ENCODE measurements at regions not wholly inside any gene's neighbourhood (a gene's known extent, or its start where the extent isn't known, plus 50 kb on each side); places are given as distances from the start of the nearest gene placed in this dataset.
A peak's percentile ranks its signal among the peaks of the same experiment; 100 is the strongest.

DNA sequence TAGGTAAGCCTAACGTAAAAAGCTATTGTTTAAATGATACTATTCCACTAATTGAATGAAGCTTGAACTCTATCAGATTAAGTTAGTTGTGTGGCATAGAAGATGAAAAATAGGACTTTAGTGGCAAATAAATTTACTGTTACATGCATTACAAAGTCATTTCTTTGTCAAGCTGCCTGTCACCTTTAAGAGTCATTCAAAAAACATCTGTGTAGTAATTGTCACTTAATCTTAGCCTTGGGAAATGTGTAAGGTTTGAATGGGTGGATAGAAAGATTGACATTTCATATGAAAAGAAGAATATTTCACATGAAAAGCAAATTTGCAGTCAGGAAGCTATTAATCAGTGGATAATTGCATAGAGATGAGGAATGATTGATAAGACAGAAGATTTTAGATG lies 473.5 kb downstream of the DNAH5 start:
- Histone ChIP-seq H3K27ac (no peak overlapping the region), H3K27me3 (no peaks in the 10 kb centered on the region), H3K36me3 (no peaks in the 10 kb centered on the region), H3K9me3 (replicated peaks in 1 of 11) (peaks cover 0 to 33% (median 10%) of the 10 kb centered on the region in 11 experiments; a peak in 13 of 22 replicates), H4K20me1 (no peaks in the 10 kb centered on the region), H3K4me2 (no peak overlapping the region), H3K9ac (no peak overlapping the region), H3K4me3 (no peak overlapping the region), H3K4me1 (peaks cover 0 to 12% (median 6%) of the 10 kb centered on the region in 10 experiments; a peak in 11 of 20 replicates)
- no peak for TF ChIP-seq Cebpa-rat (IDR thresholded peaks at IDR 0.05)

DNA sequence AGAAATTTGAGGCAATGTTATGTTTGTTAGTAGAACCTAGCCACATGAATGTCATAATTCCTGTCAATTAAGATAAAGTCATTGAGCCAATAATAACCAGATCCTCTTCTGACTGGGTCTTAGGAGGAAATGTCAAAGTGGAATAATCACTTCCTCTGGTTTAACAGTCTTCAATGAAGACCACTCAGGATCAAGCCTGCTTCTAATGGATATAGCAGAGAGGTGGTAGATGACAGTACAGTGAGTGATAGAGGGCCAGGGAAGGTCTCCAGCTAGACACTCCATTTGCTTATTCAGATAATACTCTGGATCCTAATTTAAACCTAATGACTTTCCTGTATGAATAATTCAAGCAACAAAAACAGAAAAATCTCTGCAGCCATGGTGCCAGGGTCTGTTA lies 474.2 kb downstream of the DNAH5 start:
- Histone ChIP-seq H3K4me2 (peak overlapping the region in 8 of 11 experiments; percentile 9 to 30 (median 18); a peak in 6 of 22 replicates), H3K4me3 (no peak overlapping the region), H4K20me1 (no peaks in the 10 kb centered on the region), H3K4me1 (peaks cover 0 to 10% (median 5%) of the 10 kb centered on the region in 10 experiments; a peak in 8 of 20 replicates), H3K27ac (no peak overlapping the region), H3K9ac (no peak overlapping the region), H3K9me3 (replicated peaks in 1 of 11) (peaks cover 0 to 26% (median 8%) of the 10 kb centered on the region in 11 experiments; a peak in 13 of 22 replicates), H3K27me3 (no peaks in the 10 kb centered on the region), H3K36me3 (no peaks in the 10 kb centered on the region)
- no peak for TF ChIP-seq Cebpa-rat (IDR thresholded peaks at IDR 0.05)

DNA sequence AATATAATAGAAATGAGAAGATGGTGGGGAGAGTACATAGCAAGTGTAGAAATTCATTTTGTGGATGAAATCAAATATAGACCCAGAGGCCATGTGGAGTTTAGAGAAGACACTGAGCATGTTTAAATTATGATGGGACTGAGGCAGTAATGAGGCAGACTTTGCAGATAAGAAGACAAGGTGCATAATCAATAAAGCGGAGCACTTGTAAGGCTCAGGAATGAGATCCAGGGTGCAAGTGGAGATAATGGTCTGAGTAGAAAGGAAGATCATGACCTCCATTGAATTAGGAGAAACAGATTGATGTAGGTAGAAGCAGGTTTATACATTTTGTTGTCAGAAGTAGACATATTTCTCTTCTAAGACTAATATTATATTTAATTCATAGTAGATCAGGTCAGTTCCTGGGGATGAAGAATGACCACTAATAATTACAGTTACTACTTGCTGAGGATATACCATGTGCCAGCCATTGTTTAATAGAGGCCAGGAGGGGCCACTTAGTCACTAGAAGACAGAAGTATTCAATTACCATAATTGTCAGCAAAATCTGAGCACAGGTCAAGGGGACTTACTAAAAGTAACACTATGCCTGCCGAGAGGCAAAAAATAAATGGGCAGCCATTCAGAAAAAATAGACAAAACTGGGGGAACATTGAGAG lies 479.8 kb downstream of the DNAH5 start:
- no peak for TF ChIP-seq Cebpa-rat (IDR thresholded peaks at IDR 0.05)
- H3K4me2 ChIP-seq = no peak overlapping the region
- no peaks in the 10 kb centered on the region for H4K20me1 ChIP-seq
- H3K9me3 ChIP-seq (replicated peaks in 1 of 11) = peaks cover 0 to 13% (median 0%) of the 10 kb centered on the region in 11 experiments; a peak in 5 of 22 replicates
- peaks cover 0 to 2% (median 0%) of the 10 kb centered on the region in 10 experiments; a peak in 2 of 20 replicates for H3K4me1 ChIP-seq
- no peak overlapping the region for H3K9ac ChIP-seq
- H3K27me3 ChIP-seq = no peaks in the 10 kb centered on the region
- H3K4me3 ChIP-seq = no peak overlapping the region
- H3K36me3 ChIP-seq = no peaks in the 10 kb centered on the region
- H3K27ac ChIP-seq = no peak overlapping the region

DNA sequence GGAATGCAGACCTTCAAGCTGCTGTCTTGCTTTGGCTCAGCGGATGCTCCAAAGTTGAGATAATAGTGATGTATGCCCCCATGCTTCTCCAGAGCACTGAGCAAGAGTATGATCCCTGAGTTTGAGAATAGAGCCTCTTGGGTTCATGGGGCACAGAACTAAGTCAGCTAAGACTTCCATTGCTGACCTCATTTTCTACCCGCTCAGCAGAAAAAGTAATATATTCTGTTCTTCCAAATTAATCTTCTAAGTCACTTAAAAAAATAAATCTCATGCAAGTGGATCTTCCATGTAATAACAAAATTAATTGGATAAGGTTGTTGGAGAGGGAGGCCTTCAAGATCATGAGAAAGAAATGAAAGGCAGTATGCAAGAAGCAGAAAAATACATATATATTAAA lies 483.9 kb downstream of the DNAH5 start:
- no peaks in the 10 kb centered on the region for H4K20me1 ChIP-seq
- H3K27ac ChIP-seq = no peak overlapping the region
- no peaks in the 10 kb centered on the region for H3K36me3 ChIP-seq
- H3K27me3 ChIP-seq = no peaks in the 10 kb centered on the region
- H3K4me1 ChIP-seq = no peaks in the 10 kb centered on the region
- no peaks in the 10 kb centered on the region for H3K9me3 ChIP-seq (replicated peaks in 1 of 11)
- H3K4me2 ChIP-seq = no peak overlapping the region
- TF ChIP-seq Cebpa-rat (IDR thresholded peaks at IDR 0.05) = no peak
- no peak overlapping the region for H3K9ac ChIP-seq
- no peak overlapping the region for H3K4me3 ChIP-seq

DNA sequence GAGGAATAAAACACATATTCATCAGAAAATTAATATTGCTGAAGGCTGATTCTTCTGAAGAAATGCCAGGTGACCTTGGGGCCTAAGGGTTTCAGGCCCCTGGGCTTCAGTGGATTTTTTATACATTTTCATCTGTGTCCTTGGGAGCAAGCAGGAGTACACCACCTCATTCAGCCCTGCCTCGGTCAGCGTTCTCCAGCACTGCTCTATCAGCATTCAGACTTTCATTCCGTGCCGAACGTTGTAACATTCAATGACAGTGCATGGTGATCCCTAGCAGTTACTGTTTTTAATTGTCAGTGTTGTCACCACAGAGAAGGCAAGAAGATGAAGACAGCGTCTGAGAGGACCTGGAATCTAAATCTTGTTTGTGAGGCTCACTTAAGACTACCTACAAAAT lies 490.4 kb downstream of the DNAH5 start:
- H3K9me3 ChIP-seq (replicated peaks in 1 of 11) = no peaks in the 10 kb centered on the region
- no peaks in the 10 kb centered on the region for H4K20me1 ChIP-seq
- no peak overlapping the region for H3K4me3 ChIP-seq
- no peak overlapping the region for H3K9ac ChIP-seq
- H3K27ac ChIP-seq = no peak overlapping the region
- H3K4me2 ChIP-seq = no peak overlapping the region
- H3K27me3 ChIP-seq = no peaks in the 10 kb centered on the region
- H3K4me1 ChIP-seq = no peaks in the 10 kb centered on the region; a peak in 1 of 20 replicates
- no peak for TF ChIP-seq Cebpa-rat (IDR thresholded peaks at IDR 0.05)
- H3K36me3 ChIP-seq = no peaks in the 10 kb centered on the region

DNA sequence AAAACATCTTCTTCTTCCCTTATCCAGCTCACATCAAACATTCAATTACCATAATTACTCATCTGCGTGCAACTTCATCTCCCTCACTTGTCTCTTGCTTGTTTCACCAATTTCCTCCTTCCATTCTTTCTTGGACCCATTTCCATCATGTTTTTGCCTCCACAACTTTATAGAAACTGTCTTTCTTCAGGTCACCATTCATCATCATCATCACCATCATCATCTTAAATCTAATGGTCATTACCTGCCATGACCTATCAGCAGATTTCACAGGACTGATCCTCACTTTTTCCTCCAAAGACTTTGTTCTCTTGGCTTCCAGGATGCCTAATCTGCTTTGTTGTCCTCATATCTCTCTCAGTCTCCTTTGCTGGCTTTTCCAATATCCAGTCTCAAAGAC lies 495.6 kb downstream of the DNAH5 start:
- Histone ChIP-seq H3K36me3 (no peaks in the 10 kb centered on the region), H3K9me3 (replicated peaks in 1 of 11) (no peaks in the 10 kb centered on the region), H3K9ac (no peak overlapping the region), H3K4me2 (no peak overlapping the region), H3K4me1 (no peaks in the 10 kb centered on the region), H3K4me3 (no peak overlapping the region), H3K27me3 (no peaks in the 10 kb centered on the region), H3K27ac (no peak overlapping the region), H4K20me1 (no peaks in the 10 kb centered on the region)
- no peak for TF ChIP-seq Cebpa-rat (IDR thresholded peaks at IDR 0.05)

DNA sequence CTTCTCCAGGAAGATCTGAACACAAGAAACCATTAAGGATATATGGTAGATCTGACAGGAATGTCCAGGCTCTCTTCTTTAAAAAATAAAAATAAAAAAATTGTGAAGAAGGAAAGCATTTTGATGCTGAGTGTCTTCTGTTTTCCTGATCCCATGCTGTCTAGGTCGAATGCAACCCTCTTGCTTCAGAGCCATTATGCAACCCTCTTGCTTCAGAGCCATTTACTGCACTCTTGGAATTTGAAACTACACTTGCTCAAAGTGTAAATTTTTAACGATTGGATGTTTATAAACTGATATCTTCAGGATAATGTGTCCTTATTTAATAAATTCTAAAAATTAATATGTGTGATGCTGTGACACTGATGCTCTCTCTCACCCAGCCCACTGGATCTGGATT lies 505.1 kb downstream of the DNAH5 start:
- H3K4me3 ChIP-seq = no peak overlapping the region
- no peaks in the 10 kb centered on the region for H4K20me1 ChIP-seq
- no peaks in the 10 kb centered on the region for H3K4me1 ChIP-seq
- H3K4me2 ChIP-seq = no peak overlapping the region
- H3K36me3 ChIP-seq = no peaks in the 10 kb centered on the region
- no peaks in the 10 kb centered on the region for H3K9me3 ChIP-seq (replicated peaks in 1 of 11)
- no peaks in the 10 kb centered on the region for H3K27me3 ChIP-seq
- TF ChIP-seq Cebpa-rat (IDR thresholded peaks at IDR 0.05) = no peak
- H3K27ac ChIP-seq = no peak overlapping the region
- H3K9ac ChIP-seq = no peak overlapping the region

DNA sequence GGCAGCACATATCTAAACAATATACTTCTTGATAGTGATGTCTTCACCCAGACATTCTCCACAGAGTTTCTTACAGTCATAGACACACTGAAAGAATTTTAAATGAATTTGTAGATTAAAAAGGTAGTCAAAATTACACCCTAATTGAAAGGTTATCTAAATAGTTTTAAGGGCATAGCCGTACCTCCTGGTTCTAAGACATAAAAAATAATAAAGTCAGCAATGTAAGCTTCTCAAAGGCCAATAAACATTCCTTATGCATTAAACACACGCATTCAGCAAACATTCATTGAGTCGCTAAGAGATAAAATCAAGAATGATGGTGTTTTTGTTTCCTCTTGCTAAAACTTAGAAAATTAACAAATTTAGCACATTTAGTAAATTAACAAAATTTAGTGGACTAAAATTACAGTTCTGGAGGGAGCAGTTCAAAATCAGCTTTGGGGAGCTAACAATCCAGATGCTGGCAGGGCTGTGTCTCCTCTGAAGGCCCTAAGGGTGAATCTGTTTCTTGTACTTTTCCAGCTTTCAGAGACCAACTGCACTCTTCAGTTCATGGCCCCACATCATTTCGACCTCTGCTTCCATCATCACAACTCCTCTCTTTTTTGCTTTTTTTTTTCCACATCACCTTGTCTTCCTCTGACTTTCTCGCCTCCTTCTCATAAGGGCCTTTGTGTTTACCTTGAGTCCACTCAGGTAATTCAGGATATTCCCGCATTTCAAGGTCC lies 516.5 kb downstream of the DNAH5 start:
- no peak for TF ChIP-seq Cebpa-rat (IDR thresholded peaks at IDR 0.05)
- no peaks in the 10 kb centered on the region for H4K20me1 ChIP-seq
- no peaks in the 10 kb centered on the region for H3K9me3 ChIP-seq (replicated peaks in 1 of 11)
- H3K4me1 ChIP-seq = no peaks in the 10 kb centered on the region
- H3K27ac ChIP-seq = no peak overlapping the region
- no peak overlapping the region for H3K4me3 ChIP-seq
- no peak overlapping the region for H3K9ac ChIP-seq
- H3K27me3 ChIP-seq = no peaks in the 10 kb centered on the region
- H3K4me2 ChIP-seq = no peak overlapping the region
- no peaks in the 10 kb centered on the region for H3K36me3 ChIP-seq

DNA sequence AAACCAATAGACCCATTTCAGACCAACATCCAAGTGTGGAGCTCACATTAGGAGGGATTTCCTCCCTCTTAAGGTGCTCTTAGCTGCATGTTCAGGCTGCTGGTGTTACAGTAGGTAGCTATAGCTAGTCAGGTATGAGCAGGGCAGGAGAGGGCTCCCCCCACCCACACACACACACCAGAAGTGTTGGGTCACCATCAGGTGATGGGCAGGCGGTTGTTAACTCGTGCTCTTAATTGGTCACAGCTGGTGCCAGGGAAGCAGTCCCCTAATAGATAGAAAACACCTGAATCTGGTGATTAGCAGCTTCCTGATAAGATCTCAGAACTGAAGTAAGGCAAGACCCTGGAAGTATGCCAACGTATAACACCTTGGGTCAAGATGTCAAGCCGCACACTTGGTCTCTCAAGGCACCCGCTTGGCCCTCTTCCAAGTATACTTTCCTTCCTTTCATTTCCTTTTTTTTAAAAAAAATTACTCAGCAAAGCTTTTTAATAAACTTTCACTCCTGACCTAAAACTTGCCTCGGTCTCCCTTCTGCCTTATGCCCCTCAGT lies 532.4 kb downstream of the DNAH5 start:
- Histone ChIP-seq H3K27ac (no peak overlapping the region), H3K4me3 (no peak overlapping the region), H3K4me1 (peaks cover 0 to 5% (median 0%) of the 10 kb centered on the region in 10 experiments; a peak in 1 of 20 replicates), H3K4me2 (no peak overlapping the region), H3K36me3 (no peaks in the 10 kb centered on the region), H3K9ac (no peak overlapping the region), H3K27me3 (no peaks in the 10 kb centered on the region), H4K20me1 (no peaks in the 10 kb centered on the region), H3K9me3 (replicated peaks in 1 of 11) (peaks cover 0 to 7% (median 0%) of the 10 kb centered on the region in 11 experiments; a peak in 3 of 22 replicates)
- TF ChIP-seq Cebpa-rat (IDR thresholded peaks at IDR 0.05) = no peak
